Myocyte (in vitro differentiated cells): ENCODE measurements at regions not wholly inside any gene's neighbourhood (a gene's known extent, or its start where the extent isn't known, plus 50 kb on each side); places are given as distances from the start of the nearest gene placed in this dataset.
"Not testable (repeated sequence)": the region's sequence is repeated elsewhere in the genome, so short reads cannot be mapped to it uniquely, and the experiment has no call there.

ENCODE experiments used
- DNase-seq: peaks from one replicate; pipeline ENCODE4 v3.0.0-alpha.2; 2012; ENCODE audit warnings: low read depth

DNA sequence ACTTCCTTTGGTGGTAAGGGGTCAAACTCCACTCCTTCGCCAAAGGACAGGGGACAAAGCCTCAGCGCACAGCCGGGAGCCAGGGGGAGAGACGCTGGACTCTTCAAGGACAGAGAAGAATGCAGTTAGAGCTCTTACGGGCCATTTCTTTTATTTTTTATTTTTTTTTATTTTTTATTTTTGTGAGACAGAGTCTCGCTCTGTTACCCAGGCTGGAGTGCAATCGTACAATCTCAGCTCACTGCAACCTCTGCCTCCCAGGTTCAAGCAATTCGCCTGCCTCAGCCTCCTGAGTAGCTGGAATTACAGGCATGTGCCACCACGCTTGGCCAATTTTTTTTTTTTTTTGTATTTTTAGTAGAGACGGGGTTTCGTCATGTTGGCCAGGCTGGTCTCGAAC, 93.2 kb upstream of the RPH3AL start, which contains the start of gene RFLNB:
Gene RFLNB, minus strand, starts transcription at position 101 of the 400 bp plus-strand sequence.
- not testable (repeated sequence) for DNase-seq

GRCh38 chr17:444879-445454, 92.4 kb upstream of the RPH3AL start:
- DNase-seq, result no peak

- DNase-seq, result no peak
Measured at GRCh38 chr17:443109-443508, 90.5 kb upstream of the RPH3AL start.

- no peak for DNase-seq
Measured at GRCh38 chr17:441155-441950, 88.7 kb upstream of the RPH3AL start.

DNA sequence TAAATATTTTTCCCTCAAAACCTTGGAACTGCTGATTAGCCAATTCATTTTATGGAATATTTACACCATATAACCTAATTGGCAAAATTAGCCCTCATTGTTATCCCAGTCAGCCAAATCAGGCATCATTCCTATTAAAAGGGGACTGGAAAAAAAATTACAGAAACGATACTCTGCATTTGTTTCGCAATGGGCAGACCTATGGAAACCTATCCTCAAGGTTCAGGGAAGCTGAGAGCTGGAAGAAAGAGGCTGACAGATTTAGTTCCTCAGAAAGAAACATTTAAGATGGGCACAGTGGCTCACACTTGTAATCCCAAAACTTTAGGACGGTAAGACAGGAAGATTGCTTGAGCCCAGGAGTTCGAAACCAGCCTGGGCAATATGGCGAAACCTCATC, 85.6 kb upstream of the RPH3AL start:
- no peak for DNase-seq

DNA sequence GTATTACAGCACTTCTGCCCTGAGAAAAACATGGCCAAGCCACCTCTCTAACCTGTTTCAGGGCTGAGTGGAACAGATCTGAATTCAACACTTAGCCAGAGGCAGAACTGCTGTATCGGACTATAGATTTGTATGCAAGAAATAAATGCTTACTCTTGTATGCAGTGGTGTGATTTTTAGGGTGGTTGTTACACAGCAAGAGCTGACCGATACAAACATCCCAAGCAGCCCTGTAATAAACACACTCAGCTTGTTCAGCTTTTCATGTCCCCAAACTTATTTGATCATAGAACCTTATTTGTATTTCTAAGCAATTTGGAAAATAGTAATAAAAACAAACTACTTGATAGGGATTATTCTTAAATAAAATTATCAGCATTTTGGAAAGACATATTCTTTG, 84.9 kb upstream of the RPH3AL start:
- no peak for DNase-seq

DNA sequence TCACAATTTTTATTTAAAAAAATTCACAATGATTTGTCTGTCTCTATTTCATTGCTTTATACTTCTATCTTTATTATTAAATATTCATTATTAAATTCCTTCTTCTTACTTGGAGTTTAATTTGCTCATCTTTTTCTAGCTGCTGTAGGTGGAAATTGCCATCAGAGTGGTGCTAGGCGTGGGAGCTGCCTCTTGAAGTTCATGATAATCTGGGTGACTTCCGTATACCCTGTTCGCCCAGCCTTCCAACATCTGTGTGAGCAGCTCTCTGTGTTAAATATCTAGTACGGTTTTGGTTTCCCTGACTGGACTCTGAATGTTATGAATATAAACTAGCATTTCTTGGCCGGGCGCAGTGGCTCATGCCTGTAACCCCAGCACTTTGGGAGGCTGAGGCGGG, 84.0 kb upstream of the RPH3AL start:
- no peak for DNase-seq

DNA sequence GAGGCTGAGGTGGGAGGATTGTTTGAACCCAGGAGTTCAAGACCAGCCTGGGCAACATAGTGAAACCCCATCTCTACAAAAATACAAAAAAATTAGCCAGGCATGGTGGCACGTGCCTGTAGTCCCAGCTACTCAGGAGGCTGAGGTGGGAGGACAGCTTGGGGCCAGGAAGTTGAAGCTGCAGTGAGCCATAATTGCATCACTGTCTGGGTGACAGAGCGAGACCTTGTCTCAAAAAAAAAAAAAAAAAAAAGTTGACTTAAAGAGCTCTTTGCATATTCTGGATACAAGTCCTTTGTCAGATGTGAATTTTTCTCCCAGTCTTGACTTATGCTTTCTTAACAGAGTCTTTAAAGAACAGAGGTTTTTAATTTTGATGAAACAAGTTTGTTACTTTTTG, 79.9 kb upstream of the RPH3AL start:
- not testable (repeated sequence) for DNase-seq

DNA sequence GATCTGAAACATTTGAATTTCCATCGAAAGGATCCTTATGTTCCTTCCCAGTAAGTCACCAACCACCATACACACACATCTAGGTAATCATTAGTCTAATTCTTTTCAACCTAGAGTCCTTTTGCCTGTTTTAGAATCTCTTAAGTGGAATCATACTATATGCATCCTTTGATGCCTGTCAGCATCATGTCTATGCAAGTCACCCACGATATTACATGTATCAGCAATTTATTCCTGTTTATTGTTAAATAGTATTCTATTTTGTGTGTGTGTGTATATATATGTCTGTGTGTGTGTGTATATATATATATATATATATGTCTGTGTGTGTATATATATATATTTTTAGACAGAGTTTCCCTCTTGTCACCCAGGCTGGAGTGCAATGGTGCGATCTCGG, 78.9 kb upstream of the RPH3AL start:
- DNase-seq, result no peak

- DNase-seq, result no peak
Measured at GRCh38 chr17:429589-429988, 77.0 kb upstream of the RPH3AL start.

DNA sequence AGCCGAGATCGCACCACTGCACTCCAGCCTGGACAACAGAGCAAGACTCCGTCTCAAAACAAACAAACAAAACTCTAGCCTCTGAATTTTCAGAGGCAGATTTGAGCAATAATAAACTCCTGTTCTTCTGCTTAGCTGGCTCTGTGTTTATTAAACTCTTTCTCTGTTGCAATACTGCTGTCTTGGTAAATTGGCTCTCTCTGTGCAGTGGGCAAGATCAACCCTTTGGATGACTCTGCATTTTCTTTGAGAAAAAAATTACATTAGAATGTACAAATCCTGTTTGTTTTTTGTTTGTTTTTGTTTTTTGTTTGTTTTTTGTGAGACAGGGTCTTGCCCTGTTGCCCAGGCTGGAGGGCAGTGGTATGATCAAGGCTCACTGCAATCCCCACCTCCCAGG, 75.8 kb upstream of the RPH3AL start:
- DNase-seq, result no peak

GRCh38 chr17:427891-428290, 75.3 kb upstream of the RPH3AL start:
- DNase-seq, result no peak

DNA sequence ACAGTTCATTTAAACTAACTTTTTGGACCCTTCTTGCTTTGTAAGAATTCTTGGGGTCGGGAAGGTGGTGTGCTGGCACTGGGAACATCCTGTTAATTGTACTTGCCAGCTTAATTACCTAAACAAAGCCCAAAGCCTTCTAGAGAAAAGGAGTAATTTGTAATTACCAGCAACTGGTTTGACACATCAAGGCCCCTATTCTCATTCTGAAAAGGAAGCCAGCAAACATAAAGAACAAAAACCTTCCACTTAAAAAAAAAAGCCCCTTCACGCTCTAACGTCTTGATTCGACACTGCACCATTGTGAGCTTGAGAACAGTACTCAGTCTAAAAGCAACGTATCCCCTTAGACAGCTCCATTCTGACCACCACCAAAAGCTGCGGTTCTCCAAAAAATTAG, 74.7 kb upstream of the RPH3AL start:
- DNase-seq, result no peak

GRCh38 chr17:422196-422930, 69.8 kb upstream of the RPH3AL start:
- no peak for DNase-seq

GRCh38 chr17:420479-421175, 68.0 kb upstream of the RPH3AL start:
- DNase-seq, result no peak

GRCh38 chr17:419073-419735, 66.6 kb upstream of the RPH3AL start:
- DNase-seq, result no peak

- no peak for DNase-seq
Measured at GRCh38 chr17:418421-418751, 65.8 kb upstream of the RPH3AL start.

GRCh38 chr17:417691-418420, 65.2 kb upstream of the RPH3AL start:
- no peak for DNase-seq

- no peak for DNase-seq
Measured at GRCh38 chr17:416293-417206, 63.9 kb upstream of the RPH3AL start.
